ENCODE measurements at regions not wholly inside any gene's neighbourhood (a gene's known extent, or its start where the extent isn't known, plus 50 kb on each side); places are given as distances from the start of the nearest gene placed in this dataset.

DNA sequence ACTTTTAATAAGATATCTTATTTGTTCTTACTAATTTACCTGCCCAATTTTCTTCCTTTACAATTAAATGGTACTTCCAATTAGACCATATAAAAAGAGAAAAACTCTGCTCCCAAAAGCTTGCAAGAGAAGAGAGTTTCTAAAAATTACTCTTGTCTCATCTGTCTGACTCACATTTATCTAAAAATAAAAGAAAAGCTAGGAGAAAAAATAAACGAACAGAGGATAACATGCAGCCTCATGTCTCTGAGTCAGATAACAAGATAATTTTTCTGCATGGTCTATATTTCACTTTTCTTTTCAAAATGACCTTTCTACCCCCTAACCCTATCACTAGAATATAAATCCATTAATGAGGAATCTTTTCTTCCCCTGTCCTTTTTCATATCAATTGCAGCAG, 127.2 kb upstream of the TCF21 start:
- WGBS (ENCODE audit: insufficient coverage): no CpG with 5 or more reads among the region's 1 CpG
- Histone ChIP-seq H3K4me3 (ENCODE audit: low read length) (no peak overlapping the region), H3K27ac (ENCODE audit: low read length) (no peak overlapping the region), H3K4me1 (ENCODE audit: control insufficient read depth, insufficient read depth, low read length) (no peaks in the 10 kb centered on the region), H3K36me3 (ENCODE audit: control insufficient read depth, insufficient read depth, low read length) (no peaks in the 10 kb centered on the region), H3K27me3 (ENCODE audit: control insufficient read depth, insufficient read depth, low read length) (no peaks in the 10 kb centered on the region), H3K9me3 (replicated peaks; ENCODE audit: control insufficient read depth, low read depth, low read length) (no peaks in the 10 kb centered on the region)
- peak; percentile 34 for DNase-seq

DNA sequence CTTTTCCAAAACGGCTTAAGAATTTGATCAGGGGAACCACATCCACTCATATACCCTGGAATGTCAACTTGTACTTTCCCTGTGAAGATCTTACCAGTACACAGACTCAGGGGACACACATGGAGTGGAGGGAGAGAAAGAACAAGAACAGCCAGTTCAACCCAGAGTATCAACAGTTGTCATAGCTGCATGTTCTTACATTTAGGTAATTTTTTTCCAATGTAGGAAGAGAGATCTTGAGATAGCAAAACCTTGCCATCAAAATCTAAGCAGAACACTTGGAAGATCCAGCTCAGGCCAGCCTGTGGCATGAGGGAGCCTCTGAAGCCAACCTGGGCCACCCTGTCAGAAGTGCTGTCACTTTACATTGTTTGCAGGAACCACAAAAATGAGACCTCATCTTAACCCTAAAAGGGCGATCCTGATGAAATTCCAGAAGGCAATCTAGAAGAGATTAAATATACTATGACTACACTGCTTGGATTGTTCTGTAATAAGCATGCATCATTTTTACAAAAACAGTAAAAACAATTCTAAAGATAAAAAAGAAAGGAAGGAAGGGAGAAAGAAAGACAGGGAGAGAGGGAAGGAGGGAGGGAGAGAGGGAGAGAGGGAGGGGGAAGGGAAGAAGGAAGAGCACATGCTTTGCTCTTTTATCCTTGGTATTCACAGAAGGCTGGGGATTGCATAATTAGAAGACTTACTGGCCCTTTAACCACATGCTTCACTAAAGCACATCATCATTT, 124.7 kb upstream of the TCF21 start:
- no peaks in the 10 kb centered on the region for H3K36me3 ChIP-seq (ENCODE audit: control insufficient read depth, insufficient read depth, low read length)
- H3K4me3 ChIP-seq (ENCODE audit: low read length): no peak overlapping the region
- no peaks in the 10 kb centered on the region for H3K9me3 ChIP-seq (replicated peaks; ENCODE audit: control insufficient read depth, low read depth, low read length)
- DNase-seq: peak; percentile 71
- no peaks in the 10 kb centered on the region for H3K4me1 ChIP-seq (ENCODE audit: control insufficient read depth, insufficient read depth, low read length)
- WGBS (ENCODE audit: insufficient coverage): no CpG with 5 or more reads among the region's 2 CpGs
- no peaks in the 10 kb centered on the region for H3K27me3 ChIP-seq (ENCODE audit: control insufficient read depth, insufficient read depth, low read length)
- peak overlapping the region; percentile 24 for H3K27ac ChIP-seq (ENCODE audit: low read length)

DNA sequence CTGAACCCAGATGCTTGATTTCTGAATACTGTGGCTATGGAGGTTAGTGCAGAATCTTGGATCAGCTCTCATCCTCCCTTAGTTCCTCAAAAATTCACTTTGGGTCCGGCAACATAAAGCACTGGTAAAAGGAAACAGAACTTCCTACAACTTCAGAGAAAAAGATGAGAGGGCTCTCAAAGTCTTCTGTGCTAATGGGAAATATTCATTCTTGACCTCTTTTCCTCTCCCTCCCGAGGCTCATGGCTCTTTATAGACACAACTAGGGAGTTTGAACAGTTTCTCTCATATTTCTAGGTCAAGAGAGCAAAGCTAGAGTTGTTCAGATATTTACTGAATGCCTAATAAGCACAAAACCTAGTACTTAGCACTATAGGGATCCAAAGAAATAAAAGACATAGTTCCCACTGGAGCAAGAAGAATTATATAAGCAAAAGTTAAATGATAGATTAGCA, 124.1 kb upstream of the TCF21 start:
- H3K9me3 ChIP-seq (replicated peaks; ENCODE audit: control insufficient read depth, low read depth, low read length): no peaks in the 10 kb centered on the region
- no CpG with 5 or more reads among the region's 2 CpGs for WGBS (ENCODE audit: insufficient coverage)
- H3K4me3 ChIP-seq (ENCODE audit: low read length): no peak overlapping the region
- H3K36me3 ChIP-seq (ENCODE audit: control insufficient read depth, insufficient read depth, low read length): no peaks in the 10 kb centered on the region
- H3K27ac ChIP-seq (ENCODE audit: low read length): peak overlapping the region; percentile 24
- no peaks in the 10 kb centered on the region for H3K4me1 ChIP-seq (ENCODE audit: control insufficient read depth, insufficient read depth, low read length)
- peak; percentile 63 for DNase-seq
- no peaks in the 10 kb centered on the region for H3K27me3 ChIP-seq (ENCODE audit: control insufficient read depth, insufficient read depth, low read length)

DNA sequence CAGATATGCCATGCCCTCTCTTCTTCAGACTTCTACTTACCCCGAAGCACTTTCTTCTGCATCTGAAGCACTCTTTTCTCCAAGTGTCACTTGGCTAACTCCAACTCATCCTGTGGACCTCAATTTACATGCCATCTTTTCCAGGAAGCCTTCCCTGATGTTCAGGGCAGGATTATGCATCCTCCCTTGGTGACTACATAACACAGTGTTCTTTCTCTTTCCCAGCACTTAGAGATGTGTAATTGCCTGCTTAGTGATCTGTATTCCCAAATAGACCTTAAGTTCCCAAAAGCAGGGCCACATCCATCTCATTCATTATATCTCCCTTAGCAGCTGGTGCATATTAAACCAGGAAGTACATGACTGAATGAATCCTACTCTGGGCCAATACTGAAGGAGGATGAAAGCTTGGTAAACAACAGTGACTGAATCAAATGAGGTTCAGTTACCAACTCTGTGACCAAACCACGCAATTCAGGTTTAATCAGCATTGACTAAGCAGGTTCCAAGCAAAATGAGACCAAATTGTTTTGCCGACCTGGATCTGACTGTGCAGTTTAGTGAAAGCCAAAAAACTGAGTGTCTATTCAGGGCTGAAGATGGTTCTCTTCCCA, 121.4 kb upstream of the TCF21 start:
- Histone ChIP-seq H3K4me1 (ENCODE audit: control insufficient read depth, insufficient read depth, low read length) (no peaks in the 10 kb centered on the region), H3K36me3 (ENCODE audit: control insufficient read depth, insufficient read depth, low read length) (no peaks in the 10 kb centered on the region), H3K9me3 (replicated peaks; ENCODE audit: control insufficient read depth, low read depth, low read length) (no peaks in the 10 kb centered on the region), H3K27ac (ENCODE audit: low read length) (no peak overlapping the region), H3K4me3 (ENCODE audit: low read length) (no peak overlapping the region), H3K27me3 (ENCODE audit: control insufficient read depth, insufficient read depth, low read length) (no peaks in the 10 kb centered on the region)
- WGBS (ENCODE audit: insufficient coverage): 90% methylated on average over 3 of the region's 3 CpGs
- DNase-seq: no peak

DNA sequence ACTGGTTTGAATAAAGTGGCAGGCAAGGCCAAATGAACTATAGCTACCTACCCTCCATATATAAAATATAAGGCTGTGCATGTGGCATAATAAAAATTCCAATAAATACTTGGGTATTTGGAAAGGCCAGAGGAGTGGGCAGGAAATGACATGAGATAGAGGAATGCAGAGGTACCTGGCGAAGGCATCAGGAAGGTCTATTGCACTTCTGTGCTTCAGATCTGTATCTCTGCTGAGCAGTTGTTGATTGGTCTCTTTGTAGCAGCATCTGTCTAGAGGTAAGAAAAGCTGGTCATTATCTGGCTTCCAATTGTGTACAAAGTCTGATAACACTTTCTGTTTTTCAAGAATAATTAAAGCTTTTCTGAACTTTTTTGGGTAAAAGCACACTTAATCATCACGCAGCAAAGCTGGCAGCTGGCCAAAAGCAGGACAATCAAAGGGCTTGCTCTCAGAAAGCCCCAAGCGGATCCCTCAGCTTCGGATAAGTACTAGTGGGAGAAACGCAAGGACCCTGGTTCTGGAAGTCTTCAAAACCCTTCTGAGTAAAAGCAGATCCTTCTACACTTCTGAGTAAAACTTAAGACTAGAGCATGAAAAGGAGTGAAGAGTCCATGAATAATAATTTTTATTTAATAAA, 120.1 kb upstream of the TCF21 start:
- Histone ChIP-seq H3K9me3 (replicated peaks; ENCODE audit: control insufficient read depth, low read depth, low read length) (no peaks in the 10 kb centered on the region), H3K36me3 (ENCODE audit: control insufficient read depth, insufficient read depth, low read length) (no peaks in the 10 kb centered on the region), H3K27ac (ENCODE audit: low read length) (no peak overlapping the region), H3K4me3 (ENCODE audit: low read length) (no peak overlapping the region), H3K27me3 (ENCODE audit: control insufficient read depth, insufficient read depth, low read length) (no peaks in the 10 kb centered on the region), H3K4me1 (ENCODE audit: control insufficient read depth, insufficient read depth, low read length) (no peaks in the 10 kb centered on the region)
- DNase-seq: no peak
- WGBS (ENCODE audit: insufficient coverage): 63% methylated on average over 1 of the region's 5 CpGs

DNA sequence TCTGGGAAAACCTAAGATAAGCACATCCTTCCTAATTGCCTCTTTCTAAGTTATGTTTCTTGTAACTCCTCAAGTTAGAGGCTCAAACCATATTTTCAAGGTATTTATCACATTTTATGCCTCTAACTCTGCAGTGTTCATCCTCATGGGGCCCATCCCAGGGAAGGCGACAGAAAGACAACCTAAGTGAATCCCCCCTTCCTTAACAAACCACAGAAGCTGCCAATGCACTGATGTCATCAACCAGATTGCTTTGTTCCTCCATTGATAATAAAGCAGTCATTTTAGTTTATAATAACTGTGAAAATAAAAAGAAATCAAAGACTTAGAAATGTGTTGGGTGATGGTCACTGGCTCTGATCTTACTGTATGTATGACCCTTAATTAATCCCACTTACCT, 119.5 kb upstream of the TCF21 start:
- no CpG with 5 or more reads among the region's 1 CpG for WGBS (ENCODE audit: insufficient coverage)
- Histone ChIP-seq H3K9me3 (replicated peaks; ENCODE audit: control insufficient read depth, low read depth, low read length) (no peaks in the 10 kb centered on the region), H3K4me3 (ENCODE audit: low read length) (no peak overlapping the region), H3K36me3 (ENCODE audit: control insufficient read depth, insufficient read depth, low read length) (no peaks in the 10 kb centered on the region), H3K27me3 (ENCODE audit: control insufficient read depth, insufficient read depth, low read length) (no peaks in the 10 kb centered on the region), H3K4me1 (ENCODE audit: control insufficient read depth, insufficient read depth, low read length) (no peaks in the 10 kb centered on the region), H3K27ac (ENCODE audit: low read length) (no peak overlapping the region)
- no peak for DNase-seq

DNA sequence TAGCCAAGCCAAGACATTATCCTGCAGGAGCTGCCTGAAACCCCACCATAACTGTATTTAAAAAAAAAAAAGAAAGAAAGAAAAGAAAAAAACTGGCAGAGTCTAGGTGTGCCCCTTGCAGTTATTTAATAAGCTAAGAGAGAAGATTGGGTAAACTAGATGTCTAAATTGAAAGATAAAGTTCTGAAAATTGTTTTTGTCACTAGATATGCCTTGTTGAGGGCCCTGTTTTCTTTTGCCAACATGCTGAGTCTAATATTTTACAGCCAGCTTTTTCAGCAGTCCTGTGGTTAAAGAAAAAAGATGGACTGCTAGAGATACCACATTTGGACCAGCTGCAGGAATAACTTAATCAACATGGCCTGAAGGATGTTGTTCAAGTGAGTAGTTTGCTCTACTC, 116.3 kb upstream of the TCF21 start:
- H3K4me3 ChIP-seq (ENCODE audit: low read length): no peak overlapping the region
- no peak for DNase-seq
- no peaks in the 10 kb centered on the region for H3K4me1 ChIP-seq (ENCODE audit: control insufficient read depth, insufficient read depth, low read length)
- H3K27me3 ChIP-seq (ENCODE audit: control insufficient read depth, insufficient read depth, low read length): no peaks in the 10 kb centered on the region
- no peaks in the 10 kb centered on the region for H3K36me3 ChIP-seq (ENCODE audit: control insufficient read depth, insufficient read depth, low read length)
- no peak overlapping the region for H3K27ac ChIP-seq (ENCODE audit: low read length)
- H3K9me3 ChIP-seq (replicated peaks; ENCODE audit: control insufficient read depth, low read depth, low read length): no peaks in the 10 kb centered on the region

DNA sequence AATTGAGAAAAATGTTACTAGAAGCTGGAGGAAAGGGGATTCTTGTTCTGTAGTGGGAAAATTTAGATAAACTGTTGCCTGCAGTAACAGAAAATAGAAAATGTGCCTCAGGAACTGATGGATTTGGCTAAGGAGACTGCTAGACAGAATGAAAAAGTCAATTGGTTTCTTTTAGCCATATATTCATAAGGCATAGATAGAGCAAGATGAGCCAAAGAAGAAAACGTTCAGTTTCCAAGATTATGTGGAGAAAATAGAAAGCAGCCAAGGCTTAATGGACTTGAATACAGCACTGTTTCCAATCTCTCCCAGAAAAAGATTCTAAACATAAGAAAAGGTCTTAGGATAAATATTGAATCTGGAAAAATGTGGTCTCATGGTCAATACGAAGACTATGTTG, 115.1 kb upstream of the TCF21 start:
- WGBS (ENCODE audit: insufficient coverage): no CpG with 5 or more reads among the region's 2 CpGs
- Histone ChIP-seq H3K27me3 (ENCODE audit: control insufficient read depth, insufficient read depth, low read length) (no peaks in the 10 kb centered on the region), H3K9me3 (replicated peaks; ENCODE audit: control insufficient read depth, low read depth, low read length) (no peaks in the 10 kb centered on the region), H3K4me1 (ENCODE audit: control insufficient read depth, insufficient read depth, low read length) (no peaks in the 10 kb centered on the region), H3K4me3 (ENCODE audit: low read length) (no peak overlapping the region), H3K36me3 (ENCODE audit: control insufficient read depth, insufficient read depth, low read length) (no peaks in the 10 kb centered on the region), H3K27ac (ENCODE audit: low read length) (no peak overlapping the region)
- DNase-seq: peak; percentile 79

DNA sequence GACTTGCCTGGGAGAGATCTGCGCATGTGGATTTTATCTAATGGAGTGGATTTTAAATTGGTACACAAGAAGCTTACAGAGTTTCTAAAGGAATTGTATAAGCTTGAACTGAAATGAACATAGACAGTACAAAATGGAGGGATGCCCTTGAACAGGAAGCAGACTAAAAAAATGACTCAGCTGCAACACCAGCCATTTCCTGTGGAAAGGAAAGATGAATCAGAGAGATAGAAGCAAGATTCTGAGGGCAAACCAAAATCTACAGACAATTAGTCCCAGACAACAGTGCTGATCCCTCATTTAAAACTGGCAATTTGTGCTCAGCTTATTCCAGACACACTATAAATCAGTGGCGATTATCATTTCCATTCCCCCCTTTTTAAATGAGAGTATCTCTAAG, 114.6 kb upstream of the TCF21 start:
- Histone ChIP-seq H3K27me3 (ENCODE audit: control insufficient read depth, insufficient read depth, low read length) (no peaks in the 10 kb centered on the region), H3K4me1 (ENCODE audit: control insufficient read depth, insufficient read depth, low read length) (no peaks in the 10 kb centered on the region), H3K4me3 (ENCODE audit: low read length) (no peak overlapping the region), H3K36me3 (ENCODE audit: control insufficient read depth, insufficient read depth, low read length) (no peaks in the 10 kb centered on the region), H3K27ac (ENCODE audit: low read length) (no peak overlapping the region), H3K9me3 (replicated peaks; ENCODE audit: control insufficient read depth, low read depth, low read length) (no peaks in the 10 kb centered on the region)
- WGBS (ENCODE audit: insufficient coverage): 100% methylated on average over 1 of the region's 2 CpGs
- peak; percentile 16 for DNase-seq

DNA sequence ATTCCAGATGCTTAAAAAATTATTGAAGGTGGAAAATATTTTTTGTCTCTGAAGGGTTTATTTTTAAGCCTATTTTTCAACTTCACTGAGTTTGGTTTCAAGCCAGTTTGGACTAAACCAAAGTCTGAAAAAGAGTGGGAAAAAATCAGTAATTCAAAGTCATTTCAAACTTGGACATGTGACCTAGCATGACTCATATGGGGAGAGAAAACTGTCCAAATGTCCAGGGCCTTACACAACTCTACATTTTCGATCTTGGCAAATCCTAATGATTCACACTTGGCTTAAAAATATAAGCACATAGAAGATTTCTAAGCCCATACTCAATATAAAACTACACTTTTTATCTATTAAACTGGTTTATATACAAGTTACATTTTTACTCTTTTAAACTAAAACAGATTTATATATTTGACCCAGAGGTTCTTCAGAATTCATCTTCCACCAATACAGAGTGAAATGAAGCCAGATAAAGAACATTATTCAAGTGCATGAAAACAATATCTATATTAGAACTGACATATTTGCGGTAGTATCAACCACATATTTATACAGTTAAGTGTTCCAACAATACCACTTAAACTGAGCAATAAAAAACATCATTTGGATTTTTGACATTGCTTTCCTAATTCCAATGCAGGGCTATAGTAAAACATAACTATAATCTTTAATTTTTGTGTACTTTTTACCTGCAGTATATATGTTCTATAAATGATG, 110.3 kb upstream of the TCF21 start:
- no CpG with 5 or more reads among the region's 2 CpGs for WGBS (ENCODE audit: insufficient coverage)
- Histone ChIP-seq H3K4me3 (ENCODE audit: low read length) (no peak overlapping the region), H3K36me3 (ENCODE audit: control insufficient read depth, insufficient read depth, low read length) (no peaks in the 10 kb centered on the region), H3K27ac (ENCODE audit: low read length) (peak overlapping the region; percentile 37), H3K9me3 (replicated peaks; ENCODE audit: control insufficient read depth, low read depth, low read length) (no peaks in the 10 kb centered on the region), H3K4me1 (ENCODE audit: control insufficient read depth, insufficient read depth, low read length) (no peaks in the 10 kb centered on the region), H3K27me3 (ENCODE audit: control insufficient read depth, insufficient read depth, low read length) (no peaks in the 10 kb centered on the region)
- peak; percentile 97 for DNase-seq
